Osteocyte (in vitro differentiated cells): ENCODE measurements at regions not wholly inside any gene's neighbourhood (a gene's known extent, or its start where the extent isn't known, plus 50 kb on each side); places are given as distances from the start of the nearest gene placed in this dataset.

Experiments
- DNase-seq: peaks from one replicate; pipeline ENCODE4 v3.0.0; 2021; ENCODE audit warnings: mixed read lengths; ENCODE audit not compliant: unreplicated experiment; ENCODE audit errors: extremely low spot score
- H3K27ac Mint-ChIP-seq: one replicate; pipeline ENCODE4 v1.8.0; 2021; ENCODE audit warnings: mild to moderate bottlenecking, mixed read lengths; ENCODE audit not compliant: unreplicated experiment
- H3K27me3 Mint-ChIP-seq: one replicate; pipeline ENCODE4 v1.8.0; 2021; ENCODE audit warnings: mixed read lengths; ENCODE audit not compliant: unreplicated experiment
- H3K36me3 Mint-ChIP-seq: one replicate; pipeline ENCODE4 v1.8.0; 2021; ENCODE audit warnings: mixed read lengths; ENCODE audit not compliant: unreplicated experiment
- H3K4me1 Mint-ChIP-seq: one replicate; pipeline ENCODE4 v1.8.0; 2021; ENCODE audit warnings: mixed read lengths; ENCODE audit not compliant: unreplicated experiment
- H3K4me3 Mint-ChIP-seq: one replicate; pipeline ENCODE4 v1.8.0; 2021; ENCODE audit warnings: mild to moderate bottlenecking, moderate library complexity, mixed read lengths; ENCODE audit not compliant: unreplicated experiment
- H3K9me3 Mint-ChIP-seq: one replicate; pipeline ENCODE4 v1.8.0; 2021; ENCODE audit warnings: mixed read lengths; ENCODE audit not compliant: unreplicated experiment
- CTCF ChIP-seq: fragments of 200-600 bp; sonication (generic); IDR thresholded peaks from 2 replicates; pipeline ENCODE4 v1.5.0; 2021; ENCODE audit warnings: antibody characterized with exemption, mild to moderate bottlenecking, moderate library complexity

GRCh38 chr11:95661162-95661561, 128.4 kb downstream of the FAM76B start:
- H3K4me3 Mint-ChIP-seq: no peak overlapping the region

GRCh38 chr11:95660038-95660437, 129.5 kb downstream of the FAM76B start:
- Mint-ChIP-seq H3K4me3 (no peak overlapping the region), H3K36me3 (no peaks in the 10 kb centered on the region), H3K27me3 (peaks cover 2% of the 10 kb centered on the region), H3K9me3 (peaks cover 6% of the 10 kb centered on the region), H3K27ac (no peak overlapping the region), H3K4me1 (peaks cover 4% of the 10 kb centered on the region)
- no peak for TF ChIP-seq CTCF
- no peak for DNase-seq

More at GRCh38 chr11:95661162-95661561, 128.4 kb downstream of the FAM76B start:
- no peak overlapping the region for H3K27ac Mint-ChIP-seq
- peaks cover 2% of the 10 kb centered on the region for H3K27me3 Mint-ChIP-seq
- H3K9me3 Mint-ChIP-seq: peaks cover 16% of the 10 kb centered on the region
- H3K4me1 Mint-ChIP-seq: peaks cover 4% of the 10 kb centered on the region
- peaks cover 2% of the 10 kb centered on the region for H3K36me3 Mint-ChIP-seq
- no peak for TF ChIP-seq CTCF
- no peak for DNase-seq

- Mint-ChIP-seq H3K36me3 (no peaks in the 10 kb centered on the region), H3K4me3 (no peak overlapping the region), H3K27ac (no peak overlapping the region), H3K9me3 (peaks cover 4% of the 10 kb centered on the region), H3K27me3 (peaks cover 2% of the 10 kb centered on the region), H3K4me1 (peaks cover 4% of the 10 kb centered on the region)
- no peak for DNase-seq
- TF ChIP-seq CTCF: no peak
Measured at GRCh38 chr11:95659088-95659487, 130.5 kb downstream of the FAM76B start.

- Mint-ChIP-seq H3K27me3 (peaks cover 4% of the 10 kb centered on the region), H3K4me3 (no peak overlapping the region), H3K27ac (no peak overlapping the region), H3K4me1 (peaks cover 7% of the 10 kb centered on the region), H3K36me3 (no peaks in the 10 kb centered on the region), H3K9me3 (no peaks in the 10 kb centered on the region)
- no peak for DNase-seq
- no peak for TF ChIP-seq CTCF
Measured at GRCh38 chr11:95655536-95655935, 134.0 kb downstream of the FAM76B start.

DNA sequence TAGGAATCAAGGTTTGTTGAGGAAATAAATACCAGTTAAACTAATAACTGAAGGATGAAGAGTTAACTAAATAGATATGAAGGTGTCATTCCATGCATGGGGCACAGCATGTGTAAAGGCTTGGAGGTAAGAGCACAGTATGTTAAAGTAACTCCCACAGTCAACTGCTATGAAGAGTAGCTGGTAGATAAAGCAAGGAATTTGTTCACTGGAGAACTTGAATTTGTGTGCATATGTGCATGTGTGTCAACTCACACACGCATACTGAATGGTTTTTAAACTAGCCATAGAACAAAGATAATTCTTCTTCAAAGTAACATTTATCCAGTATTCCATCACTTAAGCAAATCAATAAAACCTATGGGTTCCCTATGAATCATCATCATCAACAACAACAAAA, 135.9 kb downstream of the FAM76B start:
- Mint-ChIP-seq H3K4me1 (peaks cover 9% of the 10 kb centered on the region), H3K27me3 (peaks cover 4% of the 10 kb centered on the region), H3K9me3 (no peaks in the 10 kb centered on the region), H3K27ac (no peak overlapping the region), H3K4me3 (no peak overlapping the region), H3K36me3 (no peaks in the 10 kb centered on the region)
- no peak for TF ChIP-seq CTCF
- no peak for DNase-seq
